ENCODE measurements at regions not wholly inside any gene's neighbourhood (a gene's known extent, or its start where the extent isn't known, plus 50 kb on each side); places are given as distances from the start of the nearest gene placed in this dataset.

DNA sequence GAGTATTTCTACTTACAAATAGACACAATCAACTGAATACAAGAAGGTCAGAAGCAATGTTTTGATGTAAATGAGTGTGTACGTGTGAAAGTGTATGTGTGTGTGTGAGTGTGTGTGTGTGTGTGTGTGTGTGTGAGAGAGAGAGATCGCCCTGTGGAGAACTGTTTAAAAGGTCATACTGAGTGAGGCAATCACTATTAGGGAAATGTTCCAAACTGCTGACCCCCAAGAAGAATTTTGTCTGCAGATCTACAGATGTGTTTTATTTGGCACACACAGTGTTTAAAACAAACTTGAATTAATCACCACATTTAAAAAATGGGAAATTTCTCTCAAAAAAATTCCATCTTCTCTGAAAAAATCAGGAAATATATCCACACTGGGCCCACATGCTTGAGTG is 1069.1 kb downstream of the SLC6A15 start:
- no peak overlapping the region for H3K27ac ChIP-seq (ENCODE audit: low read depth, low read length)
- H3K4me3 ChIP-seq (ENCODE audit: low read length in 3 of 3), result no peak overlapping the region
- no peaks in the 10 kb centered on the region for H3K9me3 ChIP-seq (ENCODE audit: control insufficient read depth in 3 of 3, low read length in 3 of 3)
- H3K27me3 ChIP-seq (ENCODE audit: control insufficient read depth in 3 of 3, insufficient read depth in 3 of 3, low read length in 3 of 3), result no peaks in the 10 kb centered on the region
- no peaks in the 10 kb centered on the region for H3K4me1 ChIP-seq (ENCODE audit: control insufficient read depth in 3 of 3, insufficient read depth in 3 of 3, low read length in 3 of 3)
- H3K36me3 ChIP-seq (ENCODE audit: control insufficient read depth in 3 of 3, insufficient read depth in 3 of 3, low read length in 3 of 3), result no peaks in the 10 kb centered on the region
- H3K9ac ChIP-seq (ENCODE audit: low read depth in 1 of 3, low read length in 3 of 3), result no peak overlapping the region

DNA sequence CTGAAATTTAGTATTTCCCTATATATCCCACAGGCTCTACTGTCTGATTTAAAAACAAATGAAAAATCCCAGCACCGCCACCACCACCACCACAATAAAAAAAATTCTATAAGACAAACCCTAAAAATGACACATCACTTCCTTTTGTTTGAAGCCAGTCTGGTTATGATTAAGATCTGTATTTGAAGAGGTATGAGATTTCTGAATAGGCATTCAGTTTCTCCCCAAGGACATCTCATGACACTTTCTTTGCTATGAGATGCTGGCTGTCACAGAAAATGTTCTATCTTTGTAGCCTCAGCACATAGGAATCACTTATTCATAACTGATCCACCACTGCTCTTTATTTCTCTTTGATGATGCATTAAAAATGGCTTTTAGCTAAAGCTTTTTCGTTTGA is 1071.0 kb downstream of the SLC6A15 start:
- H3K27ac ChIP-seq (ENCODE audit: low read depth, low read length), result no peak overlapping the region
- H3K9ac ChIP-seq (ENCODE audit: low read depth in 1 of 3, low read length in 3 of 3), result no peak overlapping the region
- H3K36me3 ChIP-seq (ENCODE audit: control insufficient read depth in 3 of 3, insufficient read depth in 3 of 3, low read length in 3 of 3), result no peaks in the 10 kb centered on the region
- H3K4me1 ChIP-seq (ENCODE audit: control insufficient read depth in 3 of 3, insufficient read depth in 3 of 3, low read length in 3 of 3), result no peaks in the 10 kb centered on the region
- no peaks in the 10 kb centered on the region for H3K27me3 ChIP-seq (ENCODE audit: control insufficient read depth in 3 of 3, insufficient read depth in 3 of 3, low read length in 3 of 3)
- no peak overlapping the region for H3K4me3 ChIP-seq (ENCODE audit: low read length in 3 of 3)
- H3K9me3 ChIP-seq (ENCODE audit: control insufficient read depth in 3 of 3, low read length in 3 of 3), result no peaks in the 10 kb centered on the region

DNA sequence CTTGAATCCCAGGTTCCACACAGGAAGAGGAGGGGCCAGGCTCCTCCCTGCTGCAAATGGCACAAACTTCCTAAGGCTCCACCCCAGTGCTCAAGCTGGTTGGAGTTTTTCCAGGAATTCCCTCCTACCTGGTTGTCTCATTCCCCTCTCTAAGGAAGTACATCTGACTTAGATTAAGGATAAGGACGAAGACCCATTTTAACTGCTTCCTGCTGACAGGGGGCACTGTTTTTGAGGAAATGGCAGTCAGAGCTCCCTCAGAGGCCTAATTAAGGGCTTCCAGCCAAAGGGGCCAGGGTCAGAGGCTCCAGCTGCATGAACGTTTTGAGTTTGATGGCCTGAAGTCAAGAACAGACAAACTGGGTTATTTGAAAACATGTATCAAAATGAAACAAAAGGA is 1084.7 kb downstream of the SLC6A15 start:
- Histone ChIP-seq H3K36me3 (ENCODE audit: control insufficient read depth in 3 of 3, insufficient read depth in 3 of 3, low read length in 3 of 3) (no peaks in the 10 kb centered on the region), H3K27ac (ENCODE audit: low read depth, low read length) (no peak overlapping the region), H3K4me1 (ENCODE audit: control insufficient read depth in 3 of 3, insufficient read depth in 3 of 3, low read length in 3 of 3) (no peaks in the 10 kb centered on the region), H3K4me3 (ENCODE audit: low read length in 3 of 3) (no peak overlapping the region), H3K9ac (ENCODE audit: low read depth in 1 of 3, low read length in 3 of 3) (no peak overlapping the region), H3K27me3 (ENCODE audit: control insufficient read depth in 3 of 3, insufficient read depth in 3 of 3, low read length in 3 of 3) (no peaks in the 10 kb centered on the region), H3K9me3 (ENCODE audit: control insufficient read depth in 3 of 3, low read length in 3 of 3) (no peaks in the 10 kb centered on the region)

DNA sequence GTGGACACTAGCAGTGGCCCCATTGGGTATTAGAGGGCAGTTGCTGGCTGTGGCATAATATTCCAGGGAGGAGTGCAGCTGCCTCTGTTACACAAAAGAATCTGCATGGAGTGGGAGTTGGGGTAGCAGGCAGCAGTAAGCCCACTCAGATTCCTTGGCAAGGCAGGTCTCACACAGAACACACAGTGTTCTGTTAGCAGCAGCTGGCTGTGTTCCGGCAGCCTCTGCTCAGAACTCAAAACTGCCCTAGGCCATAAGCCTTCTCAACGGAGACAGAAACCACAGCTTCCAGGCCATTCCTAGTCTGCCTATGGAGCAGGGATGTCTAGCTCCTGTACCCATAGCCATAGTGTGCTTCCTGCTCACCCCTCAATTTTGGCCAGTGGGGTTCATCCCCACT is 1085.4 kb downstream of the SLC6A15 start:
- Histone ChIP-seq H3K9ac (ENCODE audit: low read depth in 1 of 3, low read length in 3 of 3) (no peak overlapping the region), H3K36me3 (ENCODE audit: control insufficient read depth in 3 of 3, insufficient read depth in 3 of 3, low read length in 3 of 3) (no peaks in the 10 kb centered on the region), H3K27me3 (ENCODE audit: control insufficient read depth in 3 of 3, insufficient read depth in 3 of 3, low read length in 3 of 3) (no peaks in the 10 kb centered on the region), H3K27ac (ENCODE audit: low read depth, low read length) (no peak overlapping the region), H3K4me3 (ENCODE audit: low read length in 3 of 3) (no peak overlapping the region), H3K4me1 (ENCODE audit: control insufficient read depth in 3 of 3, insufficient read depth in 3 of 3, low read length in 3 of 3) (no peaks in the 10 kb centered on the region), H3K9me3 (ENCODE audit: control insufficient read depth in 3 of 3, low read length in 3 of 3) (no peaks in the 10 kb centered on the region)

DNA sequence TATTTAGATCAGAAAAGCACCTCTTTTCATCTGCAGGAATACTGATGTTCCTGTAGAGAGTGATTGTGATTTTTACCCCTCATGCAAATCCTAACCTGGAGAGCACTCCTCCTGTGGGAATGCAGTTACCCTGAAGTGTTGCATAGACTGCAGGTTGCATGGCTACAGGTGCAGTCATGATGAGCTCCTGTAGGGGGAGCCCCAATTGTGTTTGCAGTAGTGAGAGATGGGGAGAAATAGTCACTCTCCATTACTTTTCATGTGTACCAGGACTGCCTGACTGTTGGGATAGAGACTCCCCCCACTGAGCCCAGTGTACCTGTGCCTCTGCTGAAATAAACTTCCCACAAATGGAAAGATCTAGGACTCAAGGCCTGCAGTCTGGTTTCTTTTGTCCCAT is 1086.5 kb downstream of the SLC6A15 start:
- Histone ChIP-seq H3K9me3 (ENCODE audit: control insufficient read depth in 3 of 3, low read length in 3 of 3) (no peaks in the 10 kb centered on the region), H3K4me3 (ENCODE audit: low read length in 3 of 3) (no peak overlapping the region), H3K4me1 (ENCODE audit: control insufficient read depth in 3 of 3, insufficient read depth in 3 of 3, low read length in 3 of 3) (no peaks in the 10 kb centered on the region), H3K36me3 (ENCODE audit: control insufficient read depth in 3 of 3, insufficient read depth in 3 of 3, low read length in 3 of 3) (no peaks in the 10 kb centered on the region), H3K27ac (ENCODE audit: low read depth, low read length) (no peak overlapping the region), H3K9ac (ENCODE audit: low read depth in 1 of 3, low read length in 3 of 3) (no peak overlapping the region), H3K27me3 (ENCODE audit: control insufficient read depth in 3 of 3, insufficient read depth in 3 of 3, low read length in 3 of 3) (no peaks in the 10 kb centered on the region)

DNA sequence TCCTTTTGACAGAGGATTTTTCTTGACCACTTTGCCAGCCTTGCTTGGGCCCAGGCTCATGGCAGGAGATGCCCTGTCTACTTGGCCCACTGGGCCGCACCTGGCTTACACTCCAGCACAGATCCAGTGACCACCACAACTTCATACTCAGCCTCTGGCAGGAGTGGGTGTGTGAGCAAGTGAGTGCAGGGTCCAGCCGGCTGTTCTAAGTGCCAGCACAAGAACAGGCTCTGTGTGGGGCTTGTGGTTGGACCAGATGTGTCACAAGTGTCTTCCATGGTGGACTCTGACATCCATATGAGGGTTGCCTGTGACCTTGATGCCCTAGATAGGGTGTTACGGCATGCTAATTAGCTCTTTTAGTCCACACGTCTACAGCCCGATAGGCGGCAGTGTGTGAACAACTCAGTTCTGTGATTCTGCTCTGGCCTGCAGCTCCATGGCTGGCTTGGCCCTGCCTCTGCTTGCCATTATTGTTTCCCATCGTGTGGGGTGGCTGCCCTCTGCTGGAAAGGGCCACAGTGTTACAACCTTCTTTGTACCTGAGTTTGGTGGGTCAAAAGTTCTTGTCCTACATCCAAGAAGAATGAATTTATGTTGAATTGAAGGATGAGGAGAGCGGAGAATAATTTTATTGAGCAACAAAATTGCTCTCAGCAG is 1089.1 kb downstream of the SLC6A15 start:
- H3K9me3 ChIP-seq (ENCODE audit: control insufficient read depth in 3 of 3, low read length in 3 of 3), result no peaks in the 10 kb centered on the region
- no peaks in the 10 kb centered on the region for H3K27me3 ChIP-seq (ENCODE audit: control insufficient read depth in 3 of 3, insufficient read depth in 3 of 3, low read length in 3 of 3)
- H3K9ac ChIP-seq (ENCODE audit: low read depth in 1 of 3, low read length in 3 of 3), result no peak overlapping the region
- H3K36me3 ChIP-seq (ENCODE audit: control insufficient read depth in 3 of 3, insufficient read depth in 3 of 3, low read length in 3 of 3), result no peaks in the 10 kb centered on the region
- H3K27ac ChIP-seq (ENCODE audit: low read depth, low read length), result no peak overlapping the region
- H3K4me3 ChIP-seq (ENCODE audit: low read length in 3 of 3), result no peak overlapping the region
- no peaks in the 10 kb centered on the region for H3K4me1 ChIP-seq (ENCODE audit: control insufficient read depth in 3 of 3, insufficient read depth in 3 of 3, low read length in 3 of 3)

DNA sequence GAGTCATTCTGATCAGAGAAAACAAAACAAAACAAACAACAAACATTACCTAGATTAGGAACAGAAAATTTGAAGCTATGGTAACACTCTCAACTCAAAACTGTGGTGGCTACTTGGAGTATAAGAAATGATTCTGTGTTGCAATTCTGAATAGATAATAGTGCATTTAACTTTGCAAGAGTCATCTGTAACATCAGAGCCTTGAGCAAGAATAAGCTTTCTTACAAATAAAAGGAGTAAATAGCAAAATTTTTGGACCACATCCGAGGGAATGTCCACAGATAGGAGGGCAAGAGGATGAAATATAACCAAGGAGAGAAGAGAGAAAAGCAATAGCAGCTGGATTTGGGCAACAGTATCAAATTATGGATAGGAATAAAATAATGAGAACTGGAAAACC is 1090.6 kb downstream of the SLC6A15 start:
- no peak overlapping the region for H3K27ac ChIP-seq (ENCODE audit: low read depth, low read length)
- H3K27me3 ChIP-seq (ENCODE audit: control insufficient read depth in 3 of 3, insufficient read depth in 3 of 3, low read length in 3 of 3), result no peaks in the 10 kb centered on the region
- H3K9ac ChIP-seq (ENCODE audit: low read depth in 1 of 3, low read length in 3 of 3), result no peak overlapping the region
- no peaks in the 10 kb centered on the region for H3K36me3 ChIP-seq (ENCODE audit: control insufficient read depth in 3 of 3, insufficient read depth in 3 of 3, low read length in 3 of 3)
- no peaks in the 10 kb centered on the region for H3K4me1 ChIP-seq (ENCODE audit: control insufficient read depth in 3 of 3, insufficient read depth in 3 of 3, low read length in 3 of 3)
- no peak overlapping the region for H3K4me3 ChIP-seq (ENCODE audit: low read length in 3 of 3)
- no peaks in the 10 kb centered on the region for H3K9me3 ChIP-seq (ENCODE audit: control insufficient read depth in 3 of 3, low read length in 3 of 3)

DNA sequence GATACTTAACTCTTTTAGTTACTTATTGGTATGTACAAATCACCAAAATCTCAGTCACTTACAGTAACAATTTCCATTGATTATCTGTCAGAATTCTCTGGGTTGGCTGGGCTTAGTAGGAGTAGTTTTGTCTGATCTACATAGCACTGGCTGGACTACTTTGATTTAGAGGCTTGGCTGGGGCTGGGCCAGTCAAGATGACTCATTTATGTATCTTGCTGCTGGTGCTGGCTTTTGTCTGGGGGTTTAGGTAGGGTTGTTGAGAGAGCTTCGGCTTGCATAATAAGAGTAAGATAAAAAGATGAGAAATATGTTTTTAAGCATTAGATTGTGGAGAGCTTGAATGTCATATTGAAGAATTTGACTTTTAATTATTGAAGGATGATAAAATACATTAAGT is 1093.7 kb downstream of the SLC6A15 start:
- Histone ChIP-seq H3K36me3 (ENCODE audit: control insufficient read depth in 3 of 3, insufficient read depth in 3 of 3, low read length in 3 of 3) (no peaks in the 10 kb centered on the region), H3K4me3 (ENCODE audit: low read length in 3 of 3) (no peak overlapping the region), H3K9me3 (ENCODE audit: control insufficient read depth in 3 of 3, low read length in 3 of 3) (no peaks in the 10 kb centered on the region), H3K27ac (ENCODE audit: low read depth, low read length) (no peak overlapping the region), H3K27me3 (ENCODE audit: control insufficient read depth in 3 of 3, insufficient read depth in 3 of 3, low read length in 3 of 3) (no peaks in the 10 kb centered on the region), H3K9ac (ENCODE audit: low read depth in 1 of 3, low read length in 3 of 3) (no peak overlapping the region), H3K4me1 (ENCODE audit: control insufficient read depth in 3 of 3, insufficient read depth in 3 of 3, low read length in 3 of 3) (no peaks in the 10 kb centered on the region)

DNA sequence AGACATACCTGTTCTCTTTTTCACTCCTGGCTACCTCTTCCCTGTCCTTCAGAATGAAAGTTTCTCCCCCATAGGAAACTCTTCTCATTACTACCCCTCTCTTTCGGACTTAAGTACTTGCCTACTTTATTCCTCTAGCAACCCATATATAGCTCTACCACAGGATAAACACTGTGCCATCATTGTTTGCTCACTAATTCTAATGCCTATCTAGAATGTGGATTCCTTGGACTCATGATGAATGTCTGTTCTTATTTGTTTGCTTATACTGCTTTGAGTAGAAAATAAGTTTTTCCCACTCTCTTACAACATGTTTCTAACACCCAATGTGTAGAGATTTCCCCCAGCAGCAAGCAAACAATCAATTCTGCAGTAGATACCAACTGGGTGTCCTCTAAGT is 1094.9 kb downstream of the SLC6A15 start:
- Histone ChIP-seq H3K4me3 (ENCODE audit: low read length in 3 of 3) (no peak overlapping the region), H3K36me3 (ENCODE audit: control insufficient read depth in 3 of 3, insufficient read depth in 3 of 3, low read length in 3 of 3) (no peaks in the 10 kb centered on the region), H3K9ac (ENCODE audit: low read depth in 1 of 3, low read length in 3 of 3) (no peak overlapping the region), H3K4me1 (ENCODE audit: control insufficient read depth in 3 of 3, insufficient read depth in 3 of 3, low read length in 3 of 3) (no peaks in the 10 kb centered on the region), H3K9me3 (ENCODE audit: control insufficient read depth in 3 of 3, low read length in 3 of 3) (no peaks in the 10 kb centered on the region), H3K27me3 (ENCODE audit: control insufficient read depth in 3 of 3, insufficient read depth in 3 of 3, low read length in 3 of 3) (no peaks in the 10 kb centered on the region), H3K27ac (ENCODE audit: low read depth, low read length) (no peak overlapping the region)

DNA sequence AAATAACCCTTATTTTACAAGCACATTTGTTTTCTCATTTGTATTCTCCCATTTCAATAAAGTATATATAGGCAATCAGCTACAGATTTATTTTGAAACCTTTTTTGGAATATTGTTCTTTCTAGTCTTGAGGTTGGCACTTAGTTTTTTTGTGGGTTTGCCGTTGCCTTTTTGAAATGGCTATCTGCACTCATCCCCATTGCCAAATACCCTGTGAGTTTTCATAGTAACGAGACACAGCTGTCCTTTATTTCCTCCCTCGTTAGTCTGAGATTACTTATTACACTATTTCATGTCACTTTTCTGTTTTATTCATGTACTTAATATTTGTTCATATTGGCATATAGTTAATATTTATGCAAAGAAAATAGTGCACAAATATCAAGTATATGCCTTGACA is 1104.0 kb downstream of the SLC6A15 start:
- Histone ChIP-seq H3K27ac (ENCODE audit: low read depth, low read length) (no peak overlapping the region), H3K4me1 (ENCODE audit: control insufficient read depth in 3 of 3, insufficient read depth in 3 of 3, low read length in 3 of 3) (no peaks in the 10 kb centered on the region), H3K36me3 (ENCODE audit: control insufficient read depth in 3 of 3, insufficient read depth in 3 of 3, low read length in 3 of 3) (no peaks in the 10 kb centered on the region), H3K9ac (ENCODE audit: low read depth in 1 of 3, low read length in 3 of 3) (no peak overlapping the region), H3K27me3 (ENCODE audit: control insufficient read depth in 3 of 3, insufficient read depth in 3 of 3, low read length in 3 of 3) (no peaks in the 10 kb centered on the region), H3K4me3 (ENCODE audit: low read length in 3 of 3) (no peak overlapping the region), H3K9me3 (ENCODE audit: control insufficient read depth in 3 of 3, low read length in 3 of 3) (no peaks in the 10 kb centered on the region)

DNA sequence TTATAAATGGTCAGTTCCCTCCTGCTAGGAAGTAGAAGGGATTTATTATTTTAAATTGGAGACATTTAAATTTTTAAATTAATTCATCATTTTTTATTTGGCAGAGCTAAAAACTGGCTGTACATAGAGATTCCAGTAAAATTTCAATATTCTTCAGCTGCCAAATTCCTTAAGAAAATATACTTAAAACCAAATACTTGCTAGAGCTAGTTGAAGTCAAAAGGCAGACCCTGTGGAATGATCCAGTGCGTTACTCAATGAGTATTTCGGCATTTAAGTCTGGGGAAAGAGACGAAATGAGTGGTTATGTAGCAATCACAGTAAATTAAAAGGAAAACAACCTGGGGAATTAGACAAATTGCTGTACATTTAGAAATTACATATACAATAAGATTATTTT is 1104.7 kb downstream of the SLC6A15 start:
- H3K4me1 ChIP-seq (ENCODE audit: control insufficient read depth in 3 of 3, insufficient read depth in 3 of 3, low read length in 3 of 3), result no peaks in the 10 kb centered on the region
- H3K9me3 ChIP-seq (ENCODE audit: control insufficient read depth in 3 of 3, low read length in 3 of 3), result no peaks in the 10 kb centered on the region
- no peak overlapping the region for H3K27ac ChIP-seq (ENCODE audit: low read depth, low read length)
- H3K36me3 ChIP-seq (ENCODE audit: control insufficient read depth in 3 of 3, insufficient read depth in 3 of 3, low read length in 3 of 3), result no peaks in the 10 kb centered on the region
- H3K27me3 ChIP-seq (ENCODE audit: control insufficient read depth in 3 of 3, insufficient read depth in 3 of 3, low read length in 3 of 3), result no peaks in the 10 kb centered on the region
- H3K9ac ChIP-seq (ENCODE audit: low read depth in 1 of 3, low read length in 3 of 3), result no peak overlapping the region
- H3K4me3 ChIP-seq (ENCODE audit: low read length in 3 of 3), result no peak overlapping the region
